Gastroesophageal sphincter (tissue), 3 donors: ENCODE measurements at regions not wholly inside any gene's neighbourhood (a gene's known extent, or its start where the extent isn't known, plus 50 kb on each side); places are given as distances from the start of the nearest gene placed in this dataset.

Source experiments
- CTCF ChIP-seq, 4 experiments: fragments of 200-600 bp in 2 of 4; fragments of 450-650 bp in 2 of 4; sonication (generic) in 1 of 4; IDR thresholded peaks; one replicate each; pipeline ENCODE4 v1.5.1; 2017 to 2019; ENCODE audit warnings: antibody characterized with exemption in 4 of 4, mild to moderate bottlenecking in 2 of 4, moderate library complexity in 2 of 4
- POLR2A ChIP-seq, 2 donors: fragments of 450-650 bp; IDR thresholded peaks; one replicate each; pipeline ENCODE4 v1.6.1; 2017; ENCODE audit warnings: antibody characterized with exemption in 2 of 2, mild to moderate bottlenecking in 2 of 2, moderate library complexity in 1 of 2
- POLR2AphosphoS5 ChIP-seq: sonication (generic); formaldehyde crosslinking; IDR thresholded peaks from one replicate; pipeline ENCODE4 v1.6.1; 2017; ENCODE audit warnings: antibody characterized with exemption

GRCh38 chr10:128802062-128802461, 665.0 kb upstream of the MGMT start:
- TF ChIP-seq CTCF (IDR thresholded peaks at IDR 0.05) (no peak), POLR2A (IDR thresholded peaks at IDR 0.05) (no peak), POLR2AphosphoS5 (no peak)
